ENCODE measurements at regions not wholly inside any gene's neighbourhood (a gene's known extent, or its start where the extent isn't known, plus 50 kb on each side); places are given as distances from the start of the nearest gene placed in this dataset.

- TF ChIP-seq POLR2AphosphoS5 (IDR thresholded peaks at IDR 0.05; ENCODE audit: low read depth, low read length) = no peak
- TF ChIP-seq REST (IDR thresholded peaks at IDR 0.05; ENCODE audit: insufficient read depth in 1 of 2, low read depth in 2 of 2, low read length in 2 of 2) = no peak
Measured at GRCh38 chr5:105172918-105173317, 1610.3 kb upstream of the NUDT12 start.

All from PFSK-1 (cell line).